ENCODE measurements at regions not wholly inside any gene's neighbourhood (a gene's known extent, or its start where the extent isn't known, plus 50 kb on each side); places are given as distances from the start of the nearest gene placed in this dataset.
A peak's percentile ranks its signal among the peaks of the same experiment; 100 is the strongest.
"Not testable (repeated sequence)": the region's sequence is repeated elsewhere in the genome, so short reads cannot be mapped to it uniquely, and the experiment has no call there.

- no peak for DNase-seq
Observed at GRCh38 chr5:143913008-143913752, 101.2 kb downstream of the HMHB1 start.

- no peak for DNase-seq
Observed at GRCh38 chr5:143914756-143915155, 102.8 kb downstream of the HMHB1 start.

GRCh38 chr5:143916451-143916850 lies 104.5 kb downstream of the HMHB1 start:
- no peak for DNase-seq

- no peak for DNase-seq
Observed at GRCh38 chr5:143918961-143919360, 107.0 kb downstream of the HMHB1 start.

GRCh38 chr5:143920772-143921171 lies 108.8 kb downstream of the HMHB1 start:
- DNase-seq, result no peak

GRCh38 chr5:143921525-143922311 lies 109.8 kb downstream of the HMHB1 start:
- no peak for DNase-seq

- DNase-seq, result no peak
Observed at GRCh38 chr5:143922718-143923117, 110.8 kb downstream of the HMHB1 start.

GRCh38 chr5:143923634-143924266 lies 111.8 kb downstream of the HMHB1 start:
- DNase-seq, result no peak

GRCh38 chr5:143924311-143924978 lies 112.5 kb downstream of the HMHB1 start:
- no peak for DNase-seq

- not testable (repeated sequence) for DNase-seq
Observed at GRCh38 chr5:143924979-143925325, 113.0 kb downstream of the HMHB1 start.

- DNase-seq, result no peak
Observed at GRCh38 chr5:143929486-143929885, 117.5 kb downstream of the HMHB1 start.

GRCh38 chr5:143930561-143930960 lies 118.6 kb downstream of the HMHB1 start:
- no peak for DNase-seq

GRCh38 chr5:143931476-143931875 lies 119.5 kb downstream of the HMHB1 start:
- DNase-seq, result peak; percentile 59

- DNase-seq, result peak; percentile 5
Observed at GRCh38 chr5:143931986-143932385, 120.0 kb downstream of the HMHB1 start.

GRCh38 chr5:143932584-143932983 lies 120.6 kb downstream of the HMHB1 start:
- DNase-seq, result no peak

GRCh38 chr5:143933451-143933850 lies 121.5 kb downstream of the HMHB1 start:
- DNase-seq, result no peak

- no peak for DNase-seq
Observed at GRCh38 chr5:143934821-143935220, 122.9 kb downstream of the HMHB1 start.

- no peak for DNase-seq
Observed at GRCh38 chr5:143938230-143938629, 126.3 kb downstream of the HMHB1 start.

- no peak for DNase-seq
Observed at GRCh38 chr5:143946837-143947236, 134.9 kb downstream of the HMHB1 start.

- DNase-seq, result no peak
Observed at GRCh38 chr5:143947313-143947712, 135.4 kb downstream of the HMHB1 start.

GRCh38 chr5:143952809-143953208 lies 140.8 kb downstream of the HMHB1 start:
- no peak for DNase-seq

GRCh38 chr5:143953851-143954250 lies 141.9 kb downstream of the HMHB1 start:
- DNase-seq, result no peak

GRCh38 chr5:143955141-143955540 lies 143.2 kb downstream of the HMHB1 start:
- no peak for DNase-seq
